ENCODE measurements at regions not wholly inside any gene's neighbourhood (a gene's known extent, or its start where the extent isn't known, plus 50 kb on each side); places are given as distances from the start of the nearest gene placed in this dataset.

GRCh38 chr15:95590533-95591044, 739.9 kb upstream of the NR2F2 start:
- no peak overlapping the region for H3K4me3 ChIP-seq (ENCODE audit: low read length)
- H3K4me1 ChIP-seq (ENCODE audit: control insufficient read depth, low read length): no peaks in the 10 kb centered on the region
- H3K36me3 ChIP-seq (ENCODE audit: control insufficient read depth, low read length): no peaks in the 10 kb centered on the region
- H3K4me2 ChIP-seq (ENCODE audit: low read length): no peak overlapping the region
- no peak overlapping the region for H3K27ac ChIP-seq (ENCODE audit: low read depth, low read length)
- no peaks in the 10 kb centered on the region for H3K9me3 ChIP-seq (ENCODE audit: control insufficient read depth, insufficient read depth, low read length)
- H3F3A ChIP-seq (ENCODE audit: control insufficient read depth, insufficient read depth): no peaks in the 10 kb centered on the region
- no peak for TF ChIP-seq EZH2phosphoT487 (IDR thresholded peaks at IDR 0.05; ENCODE audit: borderline replicate concordance, low read length)
- TF ChIP-seq, protein P1, sequence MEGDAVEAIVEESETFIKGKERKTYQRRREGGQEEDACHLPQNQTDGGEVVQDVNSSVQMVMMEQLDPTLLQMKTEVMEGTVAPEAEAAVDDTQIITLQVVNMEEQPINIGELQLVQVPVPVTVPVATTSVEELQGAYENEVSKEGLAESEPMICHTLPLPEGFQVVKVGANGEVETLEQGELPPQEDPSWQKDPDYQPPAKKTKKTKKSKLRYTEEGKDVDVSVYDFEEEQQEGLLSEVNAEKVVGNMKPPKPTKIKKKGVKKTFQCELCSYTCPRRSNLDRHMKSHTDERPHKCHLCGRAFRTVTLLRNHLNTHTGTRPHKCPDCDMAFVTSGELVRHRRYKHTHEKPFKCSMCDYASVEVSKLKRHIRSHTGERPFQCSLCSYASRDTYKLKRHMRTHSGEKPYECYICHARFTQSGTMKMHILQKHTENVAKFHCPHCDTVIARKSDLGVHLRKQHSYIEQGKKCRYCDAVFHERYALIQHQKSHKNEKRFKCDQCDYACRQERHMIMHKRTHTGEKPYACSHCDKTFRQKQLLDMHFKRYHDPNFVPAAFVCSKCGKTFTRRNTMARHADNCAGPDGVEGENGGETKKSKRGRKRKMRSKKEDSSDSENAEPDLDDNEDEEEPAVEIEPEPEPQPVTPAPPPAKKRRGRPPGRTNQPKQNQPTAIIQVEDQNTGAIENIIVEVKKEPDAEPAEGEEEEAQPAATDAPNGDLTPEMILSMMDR (IDR thresholded peaks at IDR 0.05; ENCODE audit: low read depth, low read length, poor library complexity, severe bottlenecking): no peak
- H3K27me3 ChIP-seq (ENCODE audit: control insufficient read depth, low read length): no peaks in the 10 kb centered on the region
- H3K9me2 ChIP-seq (replicated peaks; ENCODE audit: control insufficient read depth, low read length): no peaks in the 10 kb centered on the region
- no peaks in the 10 kb centered on the region for H4K20me1 ChIP-seq (ENCODE audit: control insufficient read depth, insufficient read depth, low read depth, low read length)
- H3K79me2 ChIP-seq (ENCODE audit: control insufficient read depth, low read length): no peaks in the 10 kb centered on the region

DNA sequence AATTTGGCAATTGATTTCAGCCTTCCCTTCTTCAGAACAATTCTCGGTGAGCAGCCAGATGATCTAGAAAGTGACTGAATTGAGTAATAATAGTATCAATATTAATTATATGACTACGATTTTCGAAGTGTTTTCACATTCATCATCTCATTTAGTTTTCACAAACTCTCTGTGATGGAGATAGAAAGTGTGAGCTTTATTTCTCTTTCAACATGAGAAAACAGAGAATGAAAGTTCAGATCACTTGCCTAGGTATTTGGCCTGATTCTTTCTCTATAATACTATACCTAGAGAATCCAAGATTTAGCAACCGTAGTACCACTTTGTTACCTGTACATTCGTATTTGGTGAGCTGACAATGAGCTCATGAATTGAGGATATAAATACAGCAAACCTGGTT, 739.2 kb upstream of the NR2F2 start:
- no peaks in the 10 kb centered on the region for H3K36me3 ChIP-seq (ENCODE audit: control insufficient read depth, low read length)
- H3K4me3 ChIP-seq (ENCODE audit: low read length): no peak overlapping the region
- no peaks in the 10 kb centered on the region for H3K9me2 ChIP-seq (replicated peaks; ENCODE audit: control insufficient read depth, low read length)
- no peaks in the 10 kb centered on the region for H3K27me3 ChIP-seq (ENCODE audit: control insufficient read depth, low read length)
- H3K9me3 ChIP-seq (ENCODE audit: control insufficient read depth, insufficient read depth, low read length): no peaks in the 10 kb centered on the region
- H3K27ac ChIP-seq (ENCODE audit: low read depth, low read length): no peak overlapping the region
- no peak overlapping the region for H3K4me2 ChIP-seq (ENCODE audit: low read length)
- TF ChIP-seq, protein P1 (IDR thresholded peaks at IDR 0.05; ENCODE audit: low read depth, low read length, poor library complexity, severe bottlenecking): no peak
- no peak for TF ChIP-seq EZH2phosphoT487 (IDR thresholded peaks at IDR 0.05; ENCODE audit: borderline replicate concordance, low read length)
- no peaks in the 10 kb centered on the region for H3F3A ChIP-seq (ENCODE audit: control insufficient read depth, insufficient read depth)
- no peaks in the 10 kb centered on the region for H4K20me1 ChIP-seq (ENCODE audit: control insufficient read depth, insufficient read depth, low read depth, low read length)
- H3K4me1 ChIP-seq (ENCODE audit: control insufficient read depth, low read length): no peaks in the 10 kb centered on the region
- no peaks in the 10 kb centered on the region for H3K79me2 ChIP-seq (ENCODE audit: control insufficient read depth, low read length)

DNA sequence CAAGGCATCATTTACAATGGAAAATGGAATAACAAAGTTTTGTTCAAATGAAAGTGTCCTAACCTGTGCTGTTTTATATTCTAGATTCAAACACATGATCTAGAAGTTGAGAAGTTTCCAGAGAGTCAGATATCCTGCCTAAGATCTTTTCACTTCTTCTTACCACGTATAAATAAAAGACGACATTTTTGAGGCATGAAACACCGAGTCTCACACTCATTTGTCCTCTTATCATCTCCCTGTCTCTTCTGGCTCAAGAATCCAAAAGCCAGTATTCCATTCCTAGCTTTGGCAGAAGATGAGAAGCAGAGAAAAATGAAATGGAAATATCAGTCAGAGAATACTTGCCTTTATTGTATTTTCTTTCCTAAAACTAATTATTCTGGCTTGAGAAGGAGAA, 738.6 kb upstream of the NR2F2 start:
- Histone ChIP-seq H3K4me2 (ENCODE audit: low read length) (no peak overlapping the region), H3K79me2 (ENCODE audit: control insufficient read depth, low read length) (no peaks in the 10 kb centered on the region), H3F3A (ENCODE audit: control insufficient read depth, insufficient read depth) (no peaks in the 10 kb centered on the region), H4K20me1 (ENCODE audit: control insufficient read depth, insufficient read depth, low read depth, low read length) (no peaks in the 10 kb centered on the region), H3K9me3 (ENCODE audit: control insufficient read depth, insufficient read depth, low read length) (no peaks in the 10 kb centered on the region), H3K4me3 (ENCODE audit: low read length) (no peak overlapping the region), H3K9me2 (replicated peaks; ENCODE audit: control insufficient read depth, low read length) (no peaks in the 10 kb centered on the region), H3K4me1 (ENCODE audit: control insufficient read depth, low read length) (no peaks in the 10 kb centered on the region), H3K27me3 (ENCODE audit: control insufficient read depth, low read length) (no peaks in the 10 kb centered on the region), H3K27ac (ENCODE audit: low read depth, low read length) (no peak overlapping the region), H3K36me3 (ENCODE audit: control insufficient read depth, low read length) (no peaks in the 10 kb centered on the region)
- TF ChIP-seq EZH2phosphoT487 (IDR thresholded peaks at IDR 0.05; ENCODE audit: borderline replicate concordance, low read length): no peak
- TF ChIP-seq, protein P1 (IDR thresholded peaks at IDR 0.05; ENCODE audit: low read depth, low read length, poor library complexity, severe bottlenecking): no peak

All from DOHH2 (cell line).